Spinal cord (tissue), 9 donors: ENCODE measurements at regions not wholly inside any gene's neighbourhood (a gene's known extent, or its start where the extent isn't known, plus 50 kb on each side); places are given as distances from the start of the nearest gene placed in this dataset.
"Not testable (repeated sequence)": the region's sequence is repeated elsewhere in the genome, so short reads cannot be mapped to it uniquely, and the experiment has no call there.

Experiments used
- DNase-seq, 6 donors: peaks; one replicate each; pipeline versions ENCODE4 v3.0.0 to v3.0.0-alpha.2; 2013 to 2015; ENCODE audit warnings: low spot score in 6 of 6, low read depth in 4 of 6
- H3K27ac ChIP-seq: one replicate; pipeline ENCODE4 v1.5.1; 2013; ENCODE audit warnings: low read depth, low read length, control low read depth
- H3K27me3 ChIP-seq: one replicate; pipeline ENCODE4 v1.6.1; 2013; ENCODE audit warnings: low read length; ENCODE audit not compliant: control insufficient read depth, insufficient read depth
- H3K36me3 ChIP-seq: one replicate; pipeline ENCODE4 v1.6.1; 2013; ENCODE audit warnings: low read length; ENCODE audit not compliant: control insufficient read depth, insufficient read depth
- H3K4me1 ChIP-seq: one replicate; pipeline ENCODE4 v1.6.1; 2013; ENCODE audit warnings: low read length; ENCODE audit not compliant: control insufficient read depth, insufficient read depth
- H3K4me3 ChIP-seq: one replicate; pipeline ENCODE4 v1.5.1; 2013; ENCODE audit warnings: low read depth, low read length, control low read depth
- H3K9me3 ChIP-seq: one replicate; pipeline ENCODE4 v1.6.1; 2013; ENCODE audit warnings: low read length; ENCODE audit not compliant: control insufficient read depth, insufficient read depth
- WGBS: methylation state at CpG from one replicate; pipeline ENCODE4 v1.1.5; 2013; ENCODE audit warnings: missing lambda C conversion rate; ENCODE audit not compliant: insufficient coverage; 5-methylcytosine and 5-hydroxymethylcytosine counted together
- donor health status: healthy.

DNA sequence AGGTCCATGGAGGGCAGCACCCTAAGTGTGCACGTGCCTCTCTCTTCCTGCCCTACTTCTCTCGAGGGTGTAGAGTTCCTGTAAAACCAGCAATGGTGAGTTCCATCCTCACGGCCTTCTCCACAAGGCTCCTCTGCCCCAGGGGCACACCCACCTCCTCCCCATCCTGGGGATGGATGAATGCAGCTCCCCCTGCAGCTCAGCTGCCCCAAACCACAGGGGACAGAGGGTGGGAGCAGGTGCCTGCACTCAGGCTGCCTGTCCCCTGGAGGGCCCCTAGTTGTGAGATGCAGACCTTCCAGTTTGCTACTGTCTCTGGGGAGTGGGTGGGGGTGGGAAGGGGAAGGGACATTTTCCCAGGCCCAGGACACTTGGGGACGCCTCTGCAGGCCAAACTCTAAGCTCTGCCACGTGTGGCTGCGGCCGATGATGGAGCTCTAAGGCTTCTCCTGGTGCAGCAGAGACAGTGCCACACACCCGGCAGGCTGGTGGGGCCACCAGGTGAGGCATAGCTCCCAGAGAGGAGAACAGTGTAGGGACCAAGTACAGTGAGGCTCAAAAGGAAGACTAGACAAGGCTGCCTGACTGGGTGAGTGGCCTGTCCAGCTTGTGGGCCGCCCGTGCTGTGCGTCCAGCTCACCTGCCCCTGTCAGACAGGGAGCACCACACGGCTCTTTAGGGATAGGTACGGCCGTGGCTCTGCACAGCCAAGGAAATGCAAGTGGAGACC is 540.9 kb downstream of the TBC1D22A start:
- Histone ChIP-seq H3K4me3 (no peak overlapping the region), H3K27me3 (no peaks in the 10 kb centered on the region), H3K9me3 (no peaks in the 10 kb centered on the region), H3K36me3 (no peaks in the 10 kb centered on the region), H3K27ac (no peak overlapping the region), H3K4me1 (no peaks in the 10 kb centered on the region)
- no peak for DNase-seq
- 96% methylated on average over 14 of the region's 14 CpGs for WGBS

- whole genome bisulfite sequencing, result 100% methylated on average over 1 of the region's 1 CpG
- H3K27ac ChIP-seq, H3K4me1 ChIP-seq, H3K9me3 ChIP-seq, H3K27me3 ChIP-seq, DNase-seq, H3K4me3 ChIP-seq, H3K36me3 ChIP-seq: not testable (repeated sequence)
These were observed 540.1 kb downstream of the TBC1D22A start for GRCh38 chr22:47302587-47302986.

- no peak overlapping the region for H3K27ac ChIP-seq
- 81% methylated on average over 13 of the region's 13 CpGs for WGBS
- H3K27me3 ChIP-seq, result no peaks in the 10 kb centered on the region
- no peaks in the 10 kb centered on the region for H3K36me3 ChIP-seq
- H3K4me3 ChIP-seq, result no peak overlapping the region
- H3K9me3 ChIP-seq, result no peaks in the 10 kb centered on the region
- no peaks in the 10 kb centered on the region for H3K4me1 ChIP-seq
- no peak for DNase-seq
These were observed 539.5 kb downstream of the TBC1D22A start for GRCh38 chr22:47301820-47302475.

DNA sequence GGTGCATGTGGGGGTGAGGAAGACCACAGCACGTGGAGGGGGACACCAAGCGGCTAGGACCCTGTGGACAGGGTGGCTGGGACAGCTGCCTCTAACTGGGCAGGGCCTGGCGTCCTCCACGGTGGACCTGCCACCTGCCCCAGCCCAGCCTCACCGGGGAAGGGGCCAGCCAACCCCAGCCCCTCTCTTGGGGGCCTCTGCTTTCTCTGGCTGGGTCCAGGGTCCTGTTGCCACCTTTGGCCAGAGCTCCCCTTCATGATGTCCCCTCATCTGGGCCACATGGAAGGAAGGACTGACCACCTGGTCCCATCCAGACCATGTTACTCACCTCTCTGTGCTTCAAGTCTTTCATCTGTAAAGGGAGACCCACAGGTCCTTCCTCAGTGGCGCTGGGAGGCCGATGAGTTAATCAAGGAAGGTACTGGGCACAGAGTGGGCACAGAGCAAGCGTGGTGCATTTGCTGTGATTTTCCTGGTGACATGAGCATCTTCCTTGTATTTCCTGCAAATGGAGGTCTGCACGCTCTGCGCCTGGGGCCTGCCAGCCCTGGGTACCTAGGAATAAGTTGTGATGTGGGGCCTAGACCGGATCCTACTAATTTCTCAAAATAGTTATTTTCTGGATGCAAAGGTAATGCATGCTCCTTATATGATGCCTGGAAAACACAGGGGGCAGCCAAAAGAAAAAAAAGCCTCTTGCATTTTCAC is 538.4 kb downstream of the TBC1D22A start:
- H3K4me1 ChIP-seq, result peaks cover 5% of the 10 kb centered on the region
- 83% methylated on average over 8 of the region's 11 CpGs for WGBS
- no peaks in the 10 kb centered on the region for H3K27me3 ChIP-seq
- no peaks in the 10 kb centered on the region for H3K36me3 ChIP-seq
- DNase-seq, result no peak
- no peak overlapping the region for H3K27ac ChIP-seq
- no peaks in the 10 kb centered on the region for H3K9me3 ChIP-seq
- H3K4me3 ChIP-seq, result no peak overlapping the region

DNA sequence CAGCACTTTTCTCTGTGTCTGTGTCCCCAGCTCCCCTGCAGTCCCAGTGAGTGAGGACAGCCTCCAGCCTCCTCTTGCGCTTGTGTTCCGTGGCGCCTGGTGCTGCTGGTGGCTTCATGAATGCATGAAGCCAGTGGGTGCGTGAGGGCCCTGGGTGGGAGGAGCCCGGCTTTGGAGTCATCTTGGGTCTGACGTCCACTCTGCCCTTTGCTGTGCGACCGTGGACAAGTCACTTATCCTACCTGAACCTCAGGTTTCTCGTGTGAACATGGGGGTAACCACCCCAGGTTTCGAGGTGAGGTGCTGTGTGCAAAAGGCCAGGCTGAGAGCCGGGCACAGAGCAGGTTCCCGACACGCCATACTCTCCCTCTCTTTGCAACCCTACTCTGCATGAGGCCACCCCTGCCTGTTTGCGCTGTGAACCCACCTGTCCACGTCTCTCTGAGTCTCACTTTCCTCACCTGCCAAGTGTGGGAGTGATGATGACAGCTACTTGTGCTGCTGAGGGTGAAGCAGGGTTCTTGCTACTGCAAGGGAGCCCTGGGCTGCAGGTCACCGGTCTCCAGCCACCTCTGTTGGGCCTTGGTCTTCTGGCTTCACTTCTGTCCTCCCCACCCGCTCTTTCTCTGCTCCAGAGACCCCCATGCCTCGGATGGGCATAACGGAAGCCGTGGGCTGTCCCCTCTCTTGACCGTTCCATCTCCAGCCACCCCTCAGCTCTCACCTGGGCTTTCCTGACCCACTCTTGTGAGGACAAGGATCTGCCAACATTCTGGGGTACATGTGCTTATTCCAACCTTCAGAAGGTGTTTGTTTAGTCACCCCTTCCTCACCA is 537.6 kb downstream of the TBC1D22A start:
- H3K36me3 ChIP-seq, result no peaks in the 10 kb centered on the region
- WGBS, result 90% methylated on average over 18 of the region's 21 CpGs
- peaks cover 5% of the 10 kb centered on the region for H3K4me1 ChIP-seq
- no peaks in the 10 kb centered on the region for H3K9me3 ChIP-seq
- no peak overlapping the region for H3K27ac ChIP-seq
- H3K4me3 ChIP-seq, result no peak overlapping the region
- H3K27me3 ChIP-seq, result no peaks in the 10 kb centered on the region
- no peak for DNase-seq

DNA sequence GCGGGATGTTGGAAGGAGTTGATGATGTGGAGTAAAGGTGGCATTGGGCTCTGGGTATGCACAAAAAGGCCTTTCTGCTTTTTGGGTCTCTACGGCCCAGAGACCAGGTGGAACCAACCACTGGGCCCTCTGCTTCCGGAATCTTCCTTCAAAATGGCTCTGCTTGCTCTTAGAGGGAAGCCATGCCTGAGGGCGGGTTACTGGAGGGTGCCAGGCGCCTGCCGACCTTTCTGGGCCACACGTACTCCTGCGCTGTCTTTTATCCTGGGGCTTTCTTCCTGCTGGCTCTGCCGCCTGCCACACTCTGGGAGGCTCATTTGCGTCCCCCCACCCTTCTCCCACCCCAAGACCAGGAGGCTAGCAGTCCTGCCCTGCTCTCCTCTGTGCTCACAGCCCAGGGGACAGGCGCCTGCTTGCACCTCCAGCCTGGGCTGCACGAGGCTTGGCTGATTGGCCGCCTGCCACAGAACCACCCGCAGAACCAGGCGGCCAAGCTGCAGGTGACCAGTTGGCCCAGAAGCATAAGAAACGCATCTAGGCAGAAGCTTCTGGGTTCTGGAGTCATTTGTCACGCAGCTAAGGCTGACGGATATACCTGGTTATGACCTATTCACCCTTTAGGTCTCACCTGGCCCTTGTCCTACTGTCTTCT is 536.9 kb downstream of the TBC1D22A start:
- no peak overlapping the region for H3K4me3 ChIP-seq
- 90% methylated on average over 18 of the region's 18 CpGs for WGBS
- no peaks in the 10 kb centered on the region for H3K36me3 ChIP-seq
- DNase-seq, result no peak
- H3K4me1 ChIP-seq, result peaks cover 5% of the 10 kb centered on the region
- H3K27ac ChIP-seq, result no peak overlapping the region
- H3K27me3 ChIP-seq, result no peaks in the 10 kb centered on the region
- no peaks in the 10 kb centered on the region for H3K9me3 ChIP-seq

GRCh38 chr22:47298017-47298785 is 535.8 kb downstream of the TBC1D22A start:
- Histone ChIP-seq H3K4me3 (no peak overlapping the region), H3K9me3 (no peaks in the 10 kb centered on the region), H3K27me3 (no peaks in the 10 kb centered on the region), H3K27ac (no peak overlapping the region), H3K36me3 (no peaks in the 10 kb centered on the region), H3K4me1 (peaks cover 5% of the 10 kb centered on the region)
- 92% methylated on average over 7 of the region's 10 CpGs for WGBS
- no peak for DNase-seq

DNA sequence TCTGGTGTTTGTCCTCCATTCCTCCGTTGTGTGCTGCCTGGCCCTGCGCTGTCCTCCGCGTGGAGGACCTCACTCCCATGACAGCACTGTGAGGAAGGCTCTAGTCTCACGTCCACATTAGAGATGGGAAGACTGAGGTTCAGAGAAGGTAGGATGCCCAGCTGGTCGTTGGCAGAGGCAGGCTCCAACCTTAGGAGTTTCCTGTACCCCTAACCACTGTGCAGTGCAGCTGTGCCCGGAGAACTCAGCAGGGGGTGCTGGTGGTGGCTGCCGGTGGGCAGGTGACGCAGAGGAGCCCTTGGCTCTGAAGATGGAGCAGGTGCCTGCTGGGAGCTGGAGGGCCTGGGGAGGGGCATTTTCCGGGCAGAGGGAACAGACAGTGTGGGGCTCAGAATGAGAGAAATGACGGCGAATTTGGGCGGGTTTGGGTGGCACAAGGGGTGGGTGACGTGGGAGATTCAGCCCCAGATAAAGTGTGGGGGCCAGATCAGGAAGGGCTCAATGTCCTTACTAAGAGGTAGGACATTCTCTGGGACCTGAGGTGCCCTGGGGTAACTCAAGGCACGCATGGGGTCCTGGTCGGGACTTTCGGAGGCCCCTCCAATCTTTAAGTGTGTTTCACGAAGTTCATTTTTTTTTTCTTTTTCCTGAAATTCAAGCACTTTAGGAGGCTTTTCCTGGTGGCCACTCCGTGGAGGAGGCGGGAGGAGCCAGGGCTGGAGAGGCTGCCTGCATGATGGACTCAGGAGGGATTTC is 535.0 kb downstream of the TBC1D22A start:
- Histone ChIP-seq H3K4me3 (no peak overlapping the region), H3K4me1 (peaks cover 5% of the 10 kb centered on the region), H3K27me3 (no peaks in the 10 kb centered on the region), H3K9me3 (no peaks in the 10 kb centered on the region), H3K27ac (no peak overlapping the region), H3K36me3 (no peaks in the 10 kb centered on the region)
- WGBS, result 89% methylated on average over 16 of the region's 20 CpGs
- no peak for DNase-seq
